Daoy (cell line): ENCODE measurements at regions not wholly inside any gene's neighbourhood (a gene's known extent, or its start where the extent isn't known, plus 50 kb on each side); places are given as distances from the start of the nearest gene placed in this dataset.
"Not testable (repeated sequence)": the region's sequence is repeated elsewhere in the genome, so short reads cannot be mapped to it uniquely, and the experiment has no call there.

ENCODE experiments used
- DNase-seq: peaks from one replicate; pipeline ENCODE4 v3.0.0-alpha.2; 2015; ENCODE audit warnings: low read depth

DNA sequence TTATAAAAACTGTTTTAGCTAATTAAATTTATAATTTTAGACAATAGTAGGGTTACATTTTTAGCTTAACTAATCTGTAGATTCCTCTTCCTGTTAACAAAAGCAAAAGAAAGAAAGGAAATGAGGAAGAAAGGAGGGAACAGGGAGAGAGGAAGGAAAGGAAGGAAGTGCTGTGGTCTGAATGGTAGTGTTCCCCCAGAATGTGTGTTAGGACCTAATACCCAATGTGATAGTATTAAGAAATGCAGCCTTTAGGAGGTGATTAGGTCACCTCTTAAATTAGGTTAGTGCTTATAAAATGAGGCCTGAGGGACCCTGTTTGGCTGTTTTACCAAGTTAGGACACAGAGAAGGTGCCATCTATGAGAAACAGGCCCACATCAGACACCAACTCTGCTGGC, 136.9 kb upstream of the SAMSN1 start:
- no peak for DNase-seq

DNA sequence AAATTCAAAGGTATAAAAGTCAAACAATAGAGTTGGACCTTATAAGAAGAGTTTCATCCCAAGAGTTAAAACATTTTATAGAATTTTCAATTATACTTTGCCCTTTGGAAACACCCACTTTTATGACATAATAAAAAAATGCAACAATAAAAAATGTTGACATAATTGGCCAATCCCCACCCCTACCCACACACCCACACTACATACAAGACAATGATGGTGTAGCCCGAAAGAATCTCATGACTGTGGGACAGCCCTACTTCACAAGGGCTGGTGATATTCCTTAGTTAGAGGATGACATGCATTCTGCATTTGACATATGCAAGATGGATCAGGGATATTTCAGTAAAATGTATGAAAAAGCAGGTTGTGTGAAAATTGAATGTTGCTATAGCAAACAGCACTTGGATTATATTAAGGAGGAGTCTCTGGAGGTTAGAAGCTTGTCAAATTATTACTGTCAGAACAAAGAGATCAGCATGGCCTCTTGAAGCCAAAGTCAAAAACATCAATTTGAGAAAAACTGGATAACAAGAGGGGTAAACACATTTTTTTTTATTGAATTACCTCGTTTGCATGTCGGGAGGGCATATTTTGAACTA, 133.0 kb upstream of the SAMSN1 start:
- DNase-seq, result no peak

DNA sequence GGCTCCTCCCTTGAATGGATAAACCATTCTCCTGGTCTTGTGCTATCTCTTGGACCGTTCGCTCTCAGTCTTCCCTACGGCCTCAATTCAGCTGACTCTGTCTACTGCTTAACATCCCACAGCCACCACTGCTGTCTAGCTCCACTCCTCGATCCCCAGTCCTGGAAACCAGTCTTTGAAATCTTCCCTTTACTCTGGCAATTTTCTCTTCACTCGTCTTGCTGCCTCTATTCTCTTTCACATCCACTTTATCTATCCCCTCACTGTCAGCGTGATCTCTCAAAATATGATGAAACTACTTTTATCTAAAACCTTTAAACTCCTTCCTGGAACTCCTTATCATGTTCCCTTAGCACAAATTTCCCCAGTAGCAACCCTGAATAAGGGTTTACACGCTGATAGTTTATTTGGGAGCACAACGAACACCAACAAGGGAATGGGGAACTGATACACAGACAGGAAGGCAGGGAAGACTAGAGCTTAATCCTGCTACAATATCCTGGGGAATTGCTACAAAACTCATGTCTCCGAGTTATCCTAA, 131.6 kb upstream of the SAMSN1 start:
- DNase-seq, result no peak

DNA sequence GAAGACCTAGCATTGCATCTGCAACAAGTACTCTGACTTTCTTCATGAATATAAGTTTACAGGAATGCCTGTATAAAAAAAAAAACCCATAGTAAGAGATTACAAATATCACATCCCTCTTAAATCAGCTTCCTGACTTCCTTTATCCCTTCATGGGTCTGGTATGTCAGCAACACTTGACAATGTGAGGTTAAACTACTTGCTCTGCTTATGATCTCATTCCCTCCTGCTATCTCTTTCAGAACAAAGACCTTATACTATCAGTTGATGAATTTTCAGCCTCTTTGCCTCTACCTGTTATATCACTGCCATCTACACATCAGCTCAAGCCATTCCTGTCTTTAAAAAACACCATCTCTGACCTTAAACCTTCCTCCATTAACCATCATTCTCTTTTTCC, 130.9 kb upstream of the SAMSN1 start:
- DNase-seq, result no peak

DNA sequence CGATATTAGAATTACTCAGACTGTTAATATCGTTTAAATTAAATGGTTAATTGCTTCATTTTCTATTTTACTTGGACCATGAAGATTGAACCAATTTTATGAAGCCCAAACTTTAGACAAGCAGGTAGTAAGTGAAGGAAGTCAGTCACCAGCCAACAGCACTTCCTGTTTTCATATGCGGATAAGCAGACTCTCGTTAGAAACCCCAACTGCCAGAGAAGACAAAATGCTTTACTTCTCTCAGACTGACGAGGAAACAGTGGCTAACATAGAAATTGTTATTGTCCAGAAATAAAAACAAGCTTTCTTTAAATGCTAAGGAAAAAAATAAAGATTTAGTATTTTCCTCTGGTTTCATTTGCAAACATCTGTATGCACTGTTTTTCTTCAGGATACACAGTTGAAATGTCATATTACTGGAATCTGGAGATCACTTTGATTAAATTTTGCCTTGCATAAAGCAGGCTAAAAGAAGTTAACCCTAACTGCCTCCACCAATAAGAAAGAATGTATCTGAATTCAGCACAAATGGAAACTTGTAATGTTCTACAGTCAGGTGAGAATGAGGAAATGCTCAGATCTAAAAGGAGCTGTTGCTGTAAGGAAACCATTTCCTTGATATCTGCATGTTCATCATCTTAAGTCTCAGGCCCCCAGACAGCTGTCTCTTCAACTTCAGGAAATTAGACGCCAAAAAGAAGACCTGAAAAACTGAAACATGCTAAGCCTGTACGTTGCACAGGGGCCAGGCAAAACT, 129.8 kb upstream of the SAMSN1 start:
- no peak for DNase-seq

DNA sequence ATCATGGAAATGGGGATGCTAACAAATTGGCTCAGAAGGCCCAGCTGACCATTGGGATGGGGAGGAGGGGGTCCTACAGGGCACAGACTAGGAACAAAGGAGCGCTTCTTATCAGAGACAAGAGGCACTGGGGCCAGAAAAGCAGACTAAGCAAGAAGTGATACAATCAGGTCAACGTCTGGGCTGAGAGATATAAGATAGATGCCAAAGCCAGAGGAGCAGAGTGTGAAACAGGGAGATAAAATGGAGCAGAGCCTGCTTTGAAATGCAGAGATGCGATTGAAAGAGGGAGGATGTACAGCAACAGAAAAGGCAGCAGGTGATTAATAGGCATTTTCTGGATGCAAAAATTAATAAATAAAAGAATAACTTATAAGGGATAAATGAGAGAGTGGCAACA, 127.5 kb upstream of the SAMSN1 start:
- DNase-seq, result no peak

DNA sequence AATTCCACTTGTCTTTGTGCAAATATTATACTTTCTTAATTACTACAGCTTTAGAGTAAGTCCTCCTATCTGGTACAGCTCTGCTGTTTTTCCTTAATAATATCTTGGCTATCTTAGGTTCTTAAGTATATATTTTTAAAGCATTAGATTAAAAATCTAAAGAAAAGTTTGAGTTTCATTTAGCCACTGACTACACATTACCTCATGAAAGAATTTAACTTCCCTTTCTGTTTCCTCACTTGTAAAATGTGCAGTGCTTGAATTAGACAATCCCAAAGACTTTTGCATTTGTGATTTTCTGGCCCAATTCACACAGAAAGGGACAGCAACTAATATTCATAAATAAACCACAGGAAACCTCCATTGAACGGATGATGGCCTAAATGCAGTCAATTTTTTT, 126.4 kb upstream of the SAMSN1 start:
- no peak for DNase-seq

DNA sequence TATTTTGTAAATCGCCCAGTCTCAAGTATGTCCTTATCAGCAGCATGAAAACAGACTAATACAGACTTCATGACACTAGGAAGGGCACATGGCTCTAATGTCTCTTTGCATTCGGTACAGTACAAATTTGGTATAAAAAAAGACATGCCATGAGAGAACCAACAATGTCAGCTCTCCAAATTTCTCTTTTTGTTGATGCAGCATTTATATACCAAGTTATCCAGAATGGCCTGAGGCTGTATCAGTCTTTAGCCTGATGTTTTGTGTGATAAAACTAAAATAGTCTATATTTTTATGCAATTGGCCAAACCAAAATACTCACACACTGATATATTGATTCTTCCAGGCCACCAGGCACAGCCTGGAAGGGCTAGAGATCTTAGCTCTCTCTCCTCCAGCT, 124.3 kb upstream of the SAMSN1 start:
- no peak for DNase-seq

DNA sequence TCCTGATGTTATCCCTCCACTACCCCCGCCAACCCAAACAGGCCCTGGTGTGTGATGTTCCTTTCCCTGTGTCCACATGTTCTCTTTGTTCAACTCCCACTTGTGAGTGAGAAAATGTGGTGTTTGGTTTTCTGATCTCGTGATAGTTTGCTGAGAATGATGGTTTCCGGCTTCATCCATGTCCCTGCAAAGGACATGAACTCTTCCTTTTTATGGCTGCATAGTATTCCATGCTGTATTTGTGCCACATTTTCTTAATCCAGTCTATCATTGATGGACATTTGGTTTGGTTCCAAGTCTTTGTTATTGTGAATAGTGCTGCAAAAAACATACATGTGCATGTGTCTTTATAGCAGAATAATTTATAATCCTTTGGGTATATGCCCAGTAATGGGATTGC, 123.0 kb upstream of the SAMSN1 start:
- not testable (repeated sequence) for DNase-seq

DNA sequence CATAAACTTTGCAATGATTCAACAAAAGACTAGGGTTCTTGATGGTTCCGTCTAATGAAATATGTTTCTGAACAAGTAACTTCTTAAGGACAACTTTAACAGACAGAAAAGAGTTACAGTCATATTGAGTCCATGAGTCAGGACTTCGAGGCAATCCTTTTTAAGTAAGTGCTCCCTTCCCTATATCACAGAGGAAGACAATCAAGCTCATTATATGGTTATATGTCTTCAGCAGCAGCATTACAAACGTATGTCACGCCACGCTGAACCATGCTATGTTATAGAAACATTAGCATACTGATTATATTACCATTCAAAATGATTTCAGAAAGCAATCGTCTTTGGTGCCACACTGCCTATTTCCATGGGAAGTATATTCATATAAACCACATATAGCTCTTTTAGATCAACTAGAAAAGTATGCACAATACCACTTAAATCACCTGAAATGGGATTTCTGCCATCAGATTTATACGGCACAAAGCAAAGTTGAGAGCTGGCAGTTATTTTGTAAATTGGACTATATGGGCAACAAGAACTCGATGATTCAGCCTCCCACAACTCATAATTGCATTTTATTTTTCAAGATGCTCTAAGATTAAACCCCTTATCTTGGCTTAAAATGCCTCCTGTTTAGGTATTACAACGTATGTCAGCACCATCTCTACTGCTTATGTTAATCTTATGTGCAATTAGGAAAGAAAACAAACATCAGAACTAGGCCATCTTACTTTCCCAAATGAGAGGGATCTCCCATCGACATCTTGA, 111.3 kb upstream of the SAMSN1 start:
- no peak for DNase-seq

DNA sequence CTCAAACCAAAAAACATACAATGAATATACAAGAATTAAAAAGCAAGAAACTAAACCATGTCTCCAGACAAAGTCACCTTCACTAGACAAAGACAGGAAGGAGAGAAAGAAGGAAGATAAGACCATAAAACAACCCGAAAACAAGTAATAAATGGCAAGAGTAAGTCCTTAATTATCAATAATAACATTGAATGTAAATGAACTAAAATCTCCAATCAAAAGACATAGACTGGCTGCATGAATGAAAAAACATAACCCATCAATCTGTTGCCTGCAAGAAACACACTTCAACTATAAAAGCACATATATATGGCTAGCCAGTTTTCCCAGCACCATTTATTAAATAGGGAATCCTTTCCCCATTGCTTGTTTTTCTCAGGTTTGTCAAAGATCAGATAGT, 100.8 kb upstream of the SAMSN1 start:
- no peak for DNase-seq

DNA sequence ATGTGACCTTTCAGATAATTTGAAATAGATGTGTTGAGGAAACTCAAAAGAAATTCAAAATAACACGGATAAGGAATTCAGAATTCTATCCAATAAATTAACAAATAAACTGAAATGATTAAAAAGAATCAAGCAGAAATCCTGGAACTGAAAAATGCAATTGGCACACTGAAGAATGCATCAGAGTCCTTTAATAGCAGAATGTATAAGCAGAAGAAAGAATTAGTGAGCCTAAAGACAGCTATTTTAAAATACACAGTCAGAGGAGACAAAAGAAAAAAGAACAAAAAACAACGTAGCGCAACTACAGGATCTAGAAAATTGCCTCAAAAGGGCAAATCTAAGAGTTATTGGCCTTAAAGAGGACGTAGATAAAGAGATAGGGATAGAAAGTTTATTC, 99.6 kb upstream of the SAMSN1 start:
- DNase-seq, result no peak

DNA sequence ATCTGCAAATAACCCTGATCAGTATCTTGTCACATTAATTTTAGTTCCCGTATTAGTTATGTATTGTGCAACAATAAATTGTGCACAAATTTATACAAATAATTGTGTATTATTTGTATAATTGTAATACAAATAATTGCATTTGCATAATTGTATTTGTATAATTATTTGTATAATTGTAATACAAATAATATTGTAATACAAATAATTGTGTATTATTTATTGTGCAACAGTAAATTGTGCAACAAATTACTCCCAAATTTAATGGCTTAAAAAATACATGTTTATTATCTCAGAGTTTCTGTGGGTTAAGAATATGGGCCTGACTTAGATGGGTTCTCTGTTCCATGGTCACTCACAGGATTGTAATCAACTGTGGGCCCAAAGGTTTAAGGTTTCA, 86.2 kb upstream of the SAMSN1 start:
- DNase-seq, result no peak

DNA sequence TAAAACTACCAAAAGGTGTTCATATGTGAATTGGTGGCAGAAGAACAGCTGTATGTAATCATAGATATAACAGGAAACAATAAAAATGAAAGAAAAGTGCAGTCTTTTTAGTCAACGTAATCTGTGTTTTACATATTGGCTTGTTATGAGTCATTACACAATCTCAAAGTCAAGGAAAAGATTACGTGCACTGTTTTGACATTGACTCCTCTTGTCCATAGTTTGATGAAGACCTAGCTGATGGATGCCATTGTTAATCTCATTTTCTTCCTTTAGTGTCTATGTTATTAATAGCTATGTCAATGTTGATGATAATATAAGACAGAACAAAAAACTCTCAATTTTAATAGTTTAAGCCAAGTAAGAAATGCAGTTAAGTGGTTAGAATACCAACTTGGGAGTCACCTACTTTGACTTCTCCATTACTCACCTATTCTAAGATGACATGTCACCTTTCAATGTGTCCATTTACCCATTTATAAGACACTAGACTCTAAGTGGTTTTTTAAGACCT, 84.5 kb upstream of the SAMSN1 start:
- DNase-seq, result no peak

DNA sequence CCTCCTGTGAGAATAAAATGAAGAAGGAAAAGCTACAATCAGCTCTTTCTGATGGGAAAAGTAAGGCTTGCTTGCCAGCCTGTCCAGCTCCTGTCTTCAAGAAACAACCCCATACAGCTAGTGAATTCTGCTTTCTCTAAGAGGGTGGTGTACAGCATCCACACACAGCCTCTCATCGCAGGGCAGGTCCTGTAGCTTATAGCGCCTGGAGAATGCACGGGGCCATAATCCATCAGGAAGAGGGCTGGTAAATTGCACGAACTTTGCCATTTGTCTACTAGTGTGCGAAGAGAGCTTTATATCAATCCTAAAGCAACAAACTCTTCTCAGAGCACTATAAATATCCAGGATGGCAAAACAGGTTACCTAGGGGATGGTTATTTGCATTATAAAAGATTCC, 83.3 kb upstream of the SAMSN1 start:
- DNase-seq, result no peak

DNA sequence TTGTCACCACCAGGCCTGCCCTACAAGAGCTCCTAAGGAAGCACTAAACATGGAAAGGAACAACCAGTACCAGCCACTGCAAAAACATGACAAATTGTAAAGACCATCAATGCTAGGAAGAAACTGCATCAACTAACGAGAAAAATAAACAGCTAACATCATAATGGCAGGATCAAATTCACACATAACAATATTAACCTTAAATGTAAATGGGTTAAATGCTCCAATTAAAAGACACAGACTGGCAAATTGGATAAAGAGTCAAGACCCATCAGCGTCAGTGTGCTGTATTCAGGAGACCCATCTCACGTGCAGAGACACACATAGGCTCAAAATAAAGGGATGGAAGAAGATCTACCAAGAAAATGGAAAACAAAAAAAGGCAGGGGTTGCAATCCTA, 77.0 kb upstream of the SAMSN1 start:
- not testable (repeated sequence) for DNase-seq

DNA sequence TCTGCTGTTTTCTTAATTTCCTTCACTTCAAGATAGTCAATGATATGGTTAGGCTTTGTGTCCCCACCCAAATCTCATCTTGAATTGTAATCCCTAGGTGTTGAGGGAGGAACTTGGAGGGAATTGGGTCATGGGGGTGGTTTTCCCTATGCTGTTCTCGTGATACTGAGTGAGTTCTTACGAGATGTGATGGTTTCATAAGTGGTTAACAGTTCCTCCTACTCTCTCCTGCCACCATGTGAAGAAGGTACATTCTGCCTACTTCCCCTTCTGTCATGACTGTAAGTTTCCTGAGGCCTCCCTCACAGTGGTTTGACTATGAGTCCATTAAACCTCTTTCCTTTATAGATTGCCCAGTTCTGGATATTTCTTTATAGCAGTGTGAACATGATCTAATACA, 74.0 kb upstream of the SAMSN1 start:
- no peak for DNase-seq

DNA sequence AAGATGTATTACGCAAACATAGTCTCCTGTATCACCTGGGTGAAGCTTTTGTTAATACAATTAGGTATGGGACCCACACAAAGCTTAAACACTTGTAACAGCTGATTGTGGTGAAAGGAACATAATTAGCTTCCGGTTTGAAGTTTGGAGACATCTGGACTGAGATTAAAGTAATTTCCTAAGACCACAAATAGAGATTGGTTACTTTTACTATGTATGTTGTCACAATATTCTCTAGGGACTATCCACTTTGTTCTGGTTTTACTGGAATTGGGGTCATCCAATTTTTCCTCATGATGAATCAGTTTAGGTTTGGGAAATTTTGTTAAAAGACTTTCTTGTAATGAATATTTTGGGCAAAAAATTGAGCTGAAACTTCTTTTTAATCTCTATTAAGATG, 71.8 kb upstream of the SAMSN1 start:
- no peak for DNase-seq

DNA sequence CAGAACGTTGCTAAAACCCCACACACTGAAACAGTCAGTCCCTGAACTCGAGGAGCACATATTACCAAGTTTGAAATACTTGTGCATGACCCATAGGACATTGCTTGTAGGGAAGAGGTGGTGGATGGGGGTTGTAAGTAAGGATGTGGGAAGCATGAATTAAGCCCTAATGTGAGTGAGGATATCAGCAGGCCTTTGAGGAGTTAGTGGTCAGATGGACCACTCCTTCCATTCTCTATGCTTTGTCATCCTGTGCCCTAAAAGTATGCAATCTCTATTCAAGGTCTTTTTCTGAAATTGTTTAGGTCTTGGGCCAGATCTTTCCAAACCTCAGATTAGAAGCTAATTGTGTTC, 70.9 kb upstream of the SAMSN1 start:
- DNase-seq, result no peak

DNA sequence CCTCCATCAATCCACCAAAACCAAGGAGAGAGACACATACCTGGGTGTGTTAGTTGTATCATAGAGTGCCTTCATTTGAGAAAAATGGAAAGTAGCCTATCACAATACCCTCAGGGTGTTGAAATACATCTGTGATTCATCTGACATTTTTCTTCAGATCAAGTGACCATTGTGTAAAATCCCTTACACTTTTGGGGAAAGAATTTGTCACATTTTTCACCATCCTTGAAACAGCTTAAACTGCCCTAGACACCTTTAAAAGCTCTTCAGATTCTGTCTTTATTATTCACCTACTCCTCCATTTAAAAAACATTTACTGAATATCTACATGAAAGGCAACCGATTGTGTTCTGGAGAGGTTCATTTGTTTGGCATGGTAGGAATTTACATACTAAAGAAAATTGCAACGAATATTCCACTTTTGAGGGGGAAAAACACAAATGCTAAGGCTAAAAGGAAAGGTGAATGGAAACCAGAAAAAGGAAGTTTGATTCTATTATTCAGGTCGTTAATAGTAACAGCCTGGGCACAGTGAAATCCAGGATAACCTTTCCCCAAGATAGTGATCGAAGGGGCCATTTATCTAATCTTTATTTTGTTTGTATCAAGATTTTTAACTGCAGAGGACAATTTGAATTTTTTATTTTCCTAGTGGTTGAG, 70.4 kb upstream of the SAMSN1 start:
- DNase-seq, result no peak

DNA sequence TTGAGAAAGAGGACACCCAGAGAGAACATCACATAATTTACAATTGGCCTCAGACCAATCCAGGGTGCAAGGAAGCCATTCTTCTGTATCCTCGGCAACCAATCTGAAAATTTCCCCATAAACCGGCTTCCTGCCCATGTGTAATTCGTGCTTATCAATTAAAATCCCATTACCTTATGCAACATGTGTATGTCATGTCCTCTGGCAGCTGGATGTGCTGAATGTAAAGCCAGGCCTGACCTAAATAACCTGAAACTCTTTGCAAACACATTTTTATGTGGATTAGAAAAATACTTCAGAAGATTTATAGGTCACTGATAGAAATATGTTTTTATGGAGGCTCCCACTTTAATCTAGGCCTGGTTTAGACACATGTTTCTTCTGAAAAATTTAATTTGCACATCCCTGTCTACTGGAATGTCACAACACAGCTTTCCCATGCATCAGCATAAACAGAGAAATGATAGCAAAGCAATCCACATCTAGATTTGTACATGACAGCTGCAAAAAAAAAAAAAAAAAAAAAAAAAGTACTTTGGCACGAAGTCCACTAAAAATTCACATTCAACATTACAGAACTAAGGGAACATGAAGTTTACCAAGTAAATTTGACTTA, 69.4 kb upstream of the SAMSN1 start:
- no peak for DNase-seq

DNA sequence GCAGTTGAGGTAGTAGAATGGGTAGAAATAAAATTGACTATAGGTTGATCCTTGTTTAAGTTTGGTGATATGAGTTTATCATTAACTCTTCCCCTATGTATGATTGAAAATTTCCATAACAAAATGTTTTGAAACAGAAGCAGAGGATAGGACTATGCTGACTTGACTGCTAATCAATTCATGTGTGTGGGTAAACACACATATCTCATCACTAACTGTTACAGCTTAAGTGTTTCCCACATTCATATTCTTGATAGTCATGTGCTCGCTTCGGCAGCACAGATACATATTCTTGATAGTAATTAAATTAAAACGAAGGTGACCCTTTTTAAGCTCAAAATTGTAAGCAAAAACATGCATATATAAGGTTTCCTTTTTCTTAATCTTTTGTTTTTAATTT, 68.2 kb upstream of the SAMSN1 start:
- no peak for DNase-seq
